ENCODE measurements at regions not wholly inside any gene's neighbourhood (a gene's known extent, or its start where the extent isn't known, plus 50 kb on each side); places are given as distances from the start of the nearest gene placed in this dataset.
A peak's percentile ranks its signal among the peaks of the same experiment; 100 is the strongest.

DNA sequence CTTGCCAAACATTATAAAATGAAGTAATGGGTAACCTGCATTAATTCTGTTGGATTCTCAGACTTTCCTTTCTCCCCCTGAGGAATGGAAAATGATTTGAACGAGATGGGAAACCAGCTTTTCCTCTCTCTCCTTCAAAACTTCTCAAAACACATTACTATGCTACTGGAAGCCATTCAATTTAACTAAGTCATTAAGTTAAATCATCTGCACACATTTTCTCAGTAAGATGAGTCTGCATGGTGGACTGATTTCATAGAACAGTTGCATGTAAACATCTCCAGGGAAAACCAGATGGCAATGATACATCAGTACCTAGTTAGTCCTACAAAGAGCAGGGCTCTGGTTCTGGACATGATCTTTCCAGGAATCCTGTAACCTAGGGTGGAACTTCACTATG, 59.9 kb downstream of the BMP4 start:
- DNase-seq (ENCODE audit: low spot score): no peak

- no peak for DNase-seq (ENCODE audit: low spot score)
Observed at GRCh38 chr14:53894456-53894855, 62.2 kb downstream of the BMP4 start.

DNA sequence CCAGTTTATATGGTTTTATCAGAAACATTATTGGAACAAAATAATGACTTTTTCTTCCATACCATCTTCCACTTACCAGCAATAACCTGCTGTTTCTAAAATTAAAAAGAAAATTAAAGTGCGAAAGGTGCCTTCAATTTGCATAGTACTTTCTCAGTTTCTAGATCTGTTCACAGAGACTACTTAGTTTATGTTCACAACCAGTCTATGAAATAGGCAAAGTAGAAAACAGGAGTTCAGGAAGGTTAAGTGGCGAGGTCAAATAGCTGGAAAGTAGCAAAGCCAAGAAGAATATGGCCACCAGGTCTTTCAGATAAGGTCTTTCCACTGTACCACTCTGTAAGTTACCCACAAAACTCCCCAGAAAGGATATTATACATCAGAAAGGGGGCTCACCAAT, 63.3 kb downstream of the BMP4 start:
- no peak for DNase-seq (ENCODE audit: low spot score)

- no peak for DNase-seq (ENCODE audit: low spot score)
Observed at GRCh38 chr14:53890611-53891101, 66.0 kb downstream of the BMP4 start.

DNA sequence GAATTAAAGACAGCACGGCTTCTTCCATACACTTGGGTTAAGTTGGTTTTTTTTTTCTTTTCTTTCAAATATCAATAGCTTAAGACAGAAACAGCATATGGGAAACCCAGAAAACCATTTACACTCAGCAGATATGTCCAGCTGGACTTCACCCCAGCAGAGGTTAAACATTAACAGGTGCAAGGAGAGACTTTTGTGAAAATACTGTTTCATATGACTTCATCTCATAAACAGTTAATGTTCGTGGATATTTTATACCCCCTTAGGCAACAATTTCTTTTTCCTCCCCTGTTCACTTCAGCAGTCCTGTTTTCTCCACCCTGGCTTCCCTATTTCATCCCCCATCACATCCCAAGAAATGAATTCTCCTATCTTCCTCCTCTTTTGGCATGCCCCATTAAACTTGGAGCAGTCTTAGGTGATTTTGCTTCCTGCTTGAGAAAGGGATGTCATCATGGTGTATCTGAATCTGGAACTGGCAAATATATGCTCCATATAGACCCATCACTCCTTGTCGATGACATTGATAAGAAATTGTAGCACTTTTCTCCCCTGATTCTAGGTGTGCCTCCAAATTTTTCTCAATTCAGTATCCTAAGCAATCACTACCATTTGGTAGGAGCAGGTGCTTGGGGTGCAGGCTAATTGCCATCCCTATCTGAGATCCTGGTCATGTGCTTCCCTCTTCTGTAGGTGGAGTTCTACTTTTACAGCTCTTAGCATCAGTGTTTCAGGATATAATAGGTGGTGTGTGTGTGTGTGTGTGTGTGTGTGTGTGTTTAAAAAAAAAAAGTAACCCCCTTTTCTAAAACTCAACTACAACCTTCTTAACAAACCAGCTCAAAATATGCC, 67.9 kb downstream of the BMP4 start:
- DNase-seq (ENCODE audit: low spot score): no peak

DNA sequence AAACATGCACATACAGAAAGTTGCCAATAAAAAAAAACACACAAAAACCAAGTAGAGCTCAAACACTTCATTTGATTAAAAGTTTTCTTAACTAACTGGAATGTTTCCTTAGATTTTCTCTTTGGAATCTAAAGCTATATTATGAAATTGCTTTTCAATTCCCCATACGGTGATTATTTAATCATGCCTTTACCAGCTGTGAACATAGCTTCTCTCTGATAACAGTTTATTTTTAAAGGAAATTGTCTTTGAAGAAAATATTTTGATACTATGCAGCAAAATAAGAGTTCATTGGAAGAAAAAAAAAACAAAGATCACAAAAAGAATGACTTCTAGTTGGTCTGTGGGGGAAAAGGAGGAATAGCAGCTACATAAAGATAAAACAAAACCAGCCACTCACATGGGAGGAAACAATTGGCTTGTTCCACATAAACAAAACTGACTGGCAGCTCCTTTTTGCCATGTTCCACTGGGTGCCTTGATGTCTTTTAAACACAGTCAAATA, 71.4 kb downstream of the BMP4 start:
- no peak for DNase-seq (ENCODE audit: low spot score)

GRCh38 chr14:53884601-53885000, 72.0 kb downstream of the BMP4 start:
- DNase-seq (ENCODE audit: low spot score): no peak

DNA sequence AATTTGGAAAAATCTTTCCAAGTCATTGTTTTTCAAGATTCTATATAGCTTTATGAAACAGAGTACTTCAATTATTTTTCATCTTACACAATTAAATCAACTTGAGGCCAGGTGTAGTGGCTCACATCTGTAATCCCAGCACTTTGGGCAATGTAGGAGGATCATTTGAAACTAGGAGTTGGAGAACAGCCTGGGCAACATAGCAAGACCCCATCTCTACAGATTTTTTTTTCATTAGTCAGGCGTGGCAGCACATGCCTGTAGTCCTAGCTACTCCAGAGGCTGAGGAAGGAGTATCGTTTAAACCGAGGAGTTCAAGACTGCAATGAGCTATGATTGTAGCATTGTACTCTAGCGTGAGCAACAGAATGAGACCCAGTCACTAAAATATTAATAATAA, 72.9 kb downstream of the BMP4 start:
- DNase-seq (ENCODE audit: low spot score): no peak

DNA sequence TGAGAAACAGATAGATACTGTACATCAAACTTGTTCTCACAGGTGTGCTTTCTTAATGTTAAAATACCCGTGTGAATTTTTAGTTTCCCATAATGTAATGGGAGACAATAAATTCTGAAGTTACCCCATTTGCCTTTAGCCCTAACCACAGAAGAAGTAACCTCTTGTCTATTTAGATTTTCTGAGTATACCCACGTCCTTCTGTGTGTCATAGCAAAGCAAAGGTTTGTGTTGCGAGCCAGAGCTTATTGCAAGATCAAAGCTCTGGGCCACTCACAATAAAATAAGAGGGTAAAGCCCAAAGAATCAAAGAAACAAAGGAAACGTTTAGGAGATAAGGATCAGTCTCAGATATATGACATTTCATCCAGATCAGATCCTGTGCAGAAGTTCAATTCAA, 73.9 kb downstream of the BMP4 start:
- DNase-seq (ENCODE audit: low spot score): no peak

GRCh38 chr14:53881921-53882320, 74.7 kb downstream of the BMP4 start:
- DNase-seq (ENCODE audit: low spot score): no peak

- DNase-seq (ENCODE audit: low spot score): peak; percentile 59
Observed at GRCh38 chr14:53881161-53881871, 75.3 kb downstream of the BMP4 start.

GRCh38 chr14:53880761-53881160, 75.9 kb downstream of the BMP4 start:
- no peak for DNase-seq (ENCODE audit: low spot score)

GRCh38 chr14:53879747-53880146, 76.9 kb downstream of the BMP4 start:
- DNase-seq (ENCODE audit: low spot score): no peak

- DNase-seq (ENCODE audit: low spot score): no peak
Observed at GRCh38 chr14:53879022-53879686, 77.5 kb downstream of the BMP4 start.

DNA sequence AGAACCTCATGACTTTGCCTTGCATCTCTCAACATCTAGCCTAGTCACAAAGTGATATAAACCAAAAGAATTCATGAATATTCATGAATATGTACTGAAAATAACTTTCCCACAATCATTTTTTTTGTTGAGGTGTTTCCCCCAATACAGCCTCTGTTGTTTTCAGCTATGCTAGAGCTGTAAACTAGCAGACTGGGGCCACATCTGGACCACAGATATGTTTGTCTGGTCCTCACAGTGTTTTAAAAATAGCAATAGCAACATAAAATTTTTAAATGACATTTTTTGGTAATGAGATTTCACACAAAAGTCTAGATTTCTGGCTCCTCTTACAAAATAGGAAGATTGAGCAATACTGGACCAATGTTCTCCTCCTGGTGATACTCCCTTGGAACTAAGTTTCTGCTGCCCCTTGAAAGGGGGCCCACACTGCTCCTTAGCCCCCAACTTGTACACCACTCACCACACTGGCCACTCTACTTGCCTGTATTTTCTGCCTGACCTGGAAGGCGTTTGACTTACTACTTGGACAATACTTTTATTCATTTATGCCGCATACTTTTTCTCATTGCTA, 81.2 kb downstream of the BMP4 start:
- no peak for DNase-seq (ENCODE audit: low spot score)

DNA sequence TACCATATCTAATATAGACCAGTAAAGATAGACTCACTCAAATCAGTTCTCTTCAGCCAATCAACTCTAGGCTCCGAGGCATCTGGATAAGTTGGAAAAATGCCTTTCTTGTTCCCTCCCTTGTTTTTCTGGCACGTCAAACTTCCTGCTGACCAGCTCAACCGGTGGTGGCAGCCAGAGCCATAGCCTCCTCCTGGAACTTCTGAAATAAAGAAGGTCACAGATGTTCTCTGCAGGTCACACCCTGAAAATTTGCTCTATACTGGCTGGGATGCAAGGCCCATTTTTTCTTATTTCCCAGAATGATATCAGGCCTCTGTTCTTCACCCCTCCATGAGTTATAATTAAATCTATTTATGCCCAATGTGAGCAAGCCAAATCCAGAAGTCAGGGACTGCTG, 81.9 kb downstream of the BMP4 start:
- no peak for DNase-seq (ENCODE audit: low spot score)

DNA sequence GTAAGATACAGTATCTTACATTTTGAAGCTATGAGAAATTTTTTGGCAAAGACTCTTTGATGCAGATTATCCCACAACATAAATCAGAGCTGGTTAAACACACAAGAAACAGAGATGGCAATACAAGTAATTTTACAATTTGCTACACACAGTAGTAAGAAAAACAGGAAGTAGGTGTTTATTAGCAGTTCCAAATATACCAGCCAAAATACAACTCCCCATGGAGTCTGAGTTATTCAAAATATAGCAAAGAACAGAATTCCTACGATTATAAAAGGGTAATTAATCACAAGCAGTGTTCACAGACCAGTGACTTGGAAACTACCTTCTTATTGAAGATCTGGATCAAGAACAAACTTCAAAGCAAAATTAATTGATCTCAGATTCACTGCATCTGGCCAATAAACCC, 83.9 kb downstream of the BMP4 start:
- DNase-seq (ENCODE audit: low spot score): no peak

DNA sequence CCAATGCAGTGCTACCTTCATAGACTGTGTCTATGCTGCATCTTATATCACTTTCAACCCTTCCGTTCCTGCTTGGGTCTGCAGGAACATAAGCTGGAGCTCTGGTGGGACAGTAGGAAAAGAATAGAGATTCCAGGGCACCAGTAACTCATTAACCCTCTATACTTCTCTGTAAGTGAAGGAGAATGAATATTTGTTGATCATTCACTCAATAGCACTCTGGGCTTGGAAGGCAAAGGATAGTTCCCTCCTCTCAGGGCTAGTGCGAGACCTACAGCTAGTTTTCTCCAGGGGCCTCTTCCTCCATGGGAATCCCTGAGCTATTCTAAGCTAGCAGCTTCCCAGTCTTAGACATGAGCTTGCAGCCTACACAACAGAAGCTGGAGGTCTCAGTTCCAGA, 84.7 kb downstream of the BMP4 start:
- DNase-seq (ENCODE audit: low spot score): no peak

DNA sequence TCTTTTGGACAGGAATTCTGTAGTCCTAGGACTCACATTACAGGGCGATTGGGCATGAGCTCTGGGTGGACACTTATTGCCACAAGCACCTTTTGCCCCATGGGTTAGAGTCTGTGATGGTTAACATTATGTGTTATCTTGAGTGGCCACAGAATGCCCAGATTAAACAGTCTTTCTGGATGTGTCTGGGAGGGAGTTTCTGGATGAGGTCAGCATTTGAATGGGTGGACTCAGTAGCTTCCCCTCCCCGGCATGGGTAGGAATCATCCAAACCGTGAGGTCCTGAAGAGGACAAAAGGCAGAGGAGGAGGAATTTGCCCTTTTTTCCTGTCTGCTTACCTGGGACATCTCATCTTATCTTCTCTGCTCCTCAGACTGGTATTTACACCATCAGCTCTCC, 85.6 kb downstream of the BMP4 start:
- no peak for DNase-seq (ENCODE audit: low spot score)

GRCh38 chr14:53865711-53866110, 90.9 kb downstream of the BMP4 start:
- no peak for DNase-seq (ENCODE audit: low spot score)

DNA sequence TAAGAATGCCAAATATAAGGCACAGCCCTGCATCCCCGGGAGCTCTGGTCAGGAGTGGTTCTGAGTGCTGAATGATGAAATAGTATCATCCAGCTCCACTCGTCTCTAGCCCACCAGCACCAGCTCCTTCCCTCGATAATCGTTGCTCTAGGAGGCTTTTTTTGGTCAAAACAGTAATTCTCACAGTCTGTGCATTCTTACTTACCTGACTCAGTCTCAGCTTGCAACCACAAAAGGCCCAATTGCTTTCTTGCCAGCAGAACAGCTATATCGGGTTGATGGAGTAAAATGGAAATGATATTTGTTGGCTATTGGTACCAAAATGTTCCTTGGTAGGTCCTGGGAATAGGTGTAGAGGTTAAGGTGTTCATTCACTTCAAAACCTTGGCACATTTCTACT, 94.8 kb downstream of the BMP4 start:
- DNase-seq (ENCODE audit: low spot score): no peak

DNA sequence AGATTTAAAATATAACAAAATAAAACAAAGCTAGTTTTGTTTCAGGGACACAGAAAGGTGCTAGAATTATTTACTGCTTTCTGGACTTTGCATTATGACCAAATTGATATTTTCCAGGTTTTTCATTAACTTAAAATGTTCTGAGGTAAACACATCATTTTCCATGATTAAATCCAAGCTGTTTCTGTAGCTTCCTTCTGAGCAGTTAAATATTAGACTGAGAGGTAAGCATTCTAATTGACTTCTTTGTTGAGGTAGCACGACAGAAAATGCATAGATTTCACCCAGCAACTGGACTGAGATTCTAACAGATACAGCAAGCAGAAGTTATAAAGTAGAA, 98.3 kb downstream of the BMP4 start:
- DNase-seq (ENCODE audit: low spot score): no peak

Data from cerebellar cortex (tissue), 1 donor.